ENCODE measurements at regions not wholly inside any gene's neighbourhood (a gene's known extent, or its start where the extent isn't known, plus 50 kb on each side); places are given as distances from the start of the nearest gene placed in this dataset.

DNA sequence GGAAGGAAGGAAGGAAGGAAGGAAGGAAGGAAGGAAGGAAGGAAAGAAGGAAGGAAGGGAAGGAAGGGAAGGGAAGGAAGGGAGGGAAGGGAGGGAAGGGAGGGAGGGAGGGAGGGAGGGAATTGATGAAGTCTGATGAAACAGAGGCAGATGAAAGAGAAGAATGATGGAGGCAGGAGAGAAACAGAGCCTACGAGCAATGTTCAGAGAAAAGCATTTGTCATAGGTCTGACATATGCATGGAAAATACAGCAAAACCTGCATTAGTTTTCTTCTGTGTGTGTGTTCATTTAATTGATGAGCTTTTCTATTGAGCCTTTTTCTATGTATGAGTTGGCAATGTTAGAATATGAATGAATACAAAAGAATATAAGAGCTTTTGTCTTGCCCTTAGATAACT, 343.4 kb downstream of the GXYLT1 start:
- no peak for DNase-seq (ENCODE audit: low read depth, low spot score)
- no peak overlapping the region for H3K4me3 ChIP-seq (ENCODE audit: low read length)

DNA sequence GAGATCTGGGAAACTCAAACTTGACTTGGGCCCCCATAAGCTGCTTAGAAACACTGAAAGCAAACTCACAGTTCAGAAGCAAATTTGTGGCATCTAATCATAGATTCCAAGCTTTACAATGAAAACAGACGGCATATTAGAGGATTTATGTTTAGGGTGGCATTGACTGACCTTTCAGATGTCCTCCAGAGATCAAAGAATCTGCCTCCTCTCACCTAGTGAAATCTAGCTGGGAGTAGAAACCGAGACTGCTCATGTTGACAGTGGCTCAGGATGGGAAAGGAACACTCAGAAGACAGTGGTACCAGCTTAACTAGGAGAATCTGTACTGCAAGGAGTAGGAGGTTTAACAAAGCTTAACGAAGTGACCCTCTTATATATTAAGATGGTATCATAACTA, 345.0 kb downstream of the GXYLT1 start:
- H3K4me3 ChIP-seq (ENCODE audit: low read length), result no peak overlapping the region
- DNase-seq (ENCODE audit: low read depth, low spot score), result no peak

DNA sequence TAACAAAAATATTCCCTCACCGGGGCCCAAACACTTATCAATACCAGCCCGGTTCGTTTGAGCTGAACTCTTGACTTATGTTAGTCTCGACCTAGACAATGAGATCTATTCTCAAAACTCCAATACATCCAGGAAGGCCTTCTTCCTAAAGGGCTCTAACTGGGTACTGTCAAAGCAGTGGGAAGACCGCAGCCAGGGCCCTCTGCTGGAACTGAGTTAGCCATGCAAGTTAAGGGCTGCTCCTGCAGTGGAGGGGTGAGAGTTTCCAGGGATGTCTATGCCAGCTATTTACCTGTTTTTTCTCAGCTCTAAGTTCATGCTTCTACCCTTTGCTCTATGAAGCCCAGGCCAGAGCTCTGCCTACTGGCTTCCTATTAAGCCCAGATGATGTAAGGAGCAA, 348.8 kb downstream of the GXYLT1 start:
- H3K4me3 ChIP-seq (ENCODE audit: low read length), result no peak overlapping the region
- no peak for DNase-seq (ENCODE audit: low read depth, low spot score)

DNA sequence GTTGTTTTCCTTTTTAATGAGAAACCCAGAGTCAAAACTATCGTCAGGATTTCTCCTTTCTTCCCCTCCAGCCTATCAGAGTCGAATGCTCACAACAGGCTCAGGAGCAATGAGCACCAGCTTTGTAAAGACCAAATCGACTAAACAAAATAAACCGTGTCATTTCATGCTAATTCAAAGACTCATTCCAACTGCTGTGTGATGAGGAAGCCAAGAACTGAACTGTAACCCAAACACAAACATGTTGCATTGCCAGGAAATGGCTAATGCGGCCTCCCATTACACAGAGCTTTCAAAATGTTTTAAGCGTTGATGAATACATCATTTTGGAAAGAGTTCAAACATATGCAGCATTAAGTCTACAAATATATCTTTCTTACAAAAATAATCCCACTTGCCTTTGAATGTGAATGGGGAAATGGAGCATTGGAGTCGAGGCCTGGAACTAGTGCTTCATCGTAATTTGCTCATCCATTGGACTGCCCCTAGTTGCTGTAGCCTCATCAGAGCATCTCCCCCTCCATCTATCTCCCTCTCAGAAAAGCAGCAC, 349.5 kb downstream of the GXYLT1 start:
- no peak overlapping the region for H3K4me3 ChIP-seq (ENCODE audit: low read length)
- no peak for DNase-seq (ENCODE audit: low read depth, low spot score)

DNA sequence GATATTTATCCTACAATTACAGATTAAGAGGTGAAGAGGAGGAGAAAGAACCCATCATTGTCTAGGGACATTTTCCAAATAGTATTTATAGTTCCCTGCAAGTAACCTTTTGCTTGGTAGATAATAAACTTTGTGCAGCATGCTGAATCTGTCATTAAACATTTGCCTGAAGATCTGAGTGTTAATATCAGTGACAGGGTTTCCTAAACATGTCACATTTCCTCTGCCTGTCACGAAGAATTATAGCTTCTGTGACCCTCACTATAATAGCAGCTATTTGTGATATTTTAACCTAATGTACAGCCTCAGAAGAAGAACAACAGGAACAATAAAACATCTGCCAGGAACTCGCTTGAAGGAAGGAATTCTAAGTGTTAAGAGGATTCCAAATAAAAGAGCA, 350.3 kb downstream of the GXYLT1 start:
- no peak overlapping the region for H3K4me3 ChIP-seq (ENCODE audit: low read length)
- no peak for DNase-seq (ENCODE audit: low read depth, low spot score)

DNA sequence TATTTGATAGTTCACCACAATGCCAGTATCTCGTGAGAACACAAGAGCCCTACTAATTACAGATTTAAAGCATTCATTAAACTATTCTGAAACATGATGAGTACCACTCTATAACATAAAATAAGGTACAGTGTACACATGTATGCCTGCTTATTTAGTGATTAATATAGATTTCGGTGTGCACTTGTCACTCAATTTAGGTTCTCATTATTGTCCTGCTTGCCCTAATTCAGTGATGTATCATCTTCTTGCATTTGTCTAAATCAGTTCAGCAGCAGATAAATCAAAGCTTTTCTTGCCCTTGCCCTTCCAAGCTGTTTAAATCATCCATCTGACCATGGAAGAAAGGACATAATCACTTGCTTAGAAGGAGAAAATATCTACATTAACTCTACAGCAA, 359.7 kb downstream of the GXYLT1 start:
- H3K4me3 ChIP-seq (ENCODE audit: low read length), result no peak overlapping the region
- DNase-seq (ENCODE audit: low read depth, low spot score), result no peak

DNA sequence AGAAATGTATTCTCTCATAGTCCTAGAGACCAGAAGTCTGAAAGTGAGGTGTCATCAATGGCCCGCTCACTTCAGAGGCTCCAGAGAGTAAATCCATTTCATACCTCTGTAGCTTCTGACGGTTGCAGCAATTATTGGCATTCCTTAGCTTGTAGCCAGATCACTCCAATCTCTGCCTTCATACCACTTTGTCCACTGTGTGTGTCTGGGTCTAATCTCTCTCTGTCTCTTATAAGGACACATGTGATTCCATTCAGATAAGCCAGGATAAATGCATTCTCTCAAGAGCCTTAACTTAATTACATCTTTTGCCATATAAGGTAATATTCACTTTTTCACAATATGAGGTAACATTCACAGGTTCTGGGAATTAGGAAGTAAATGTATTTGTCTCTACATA, 365.7 kb downstream of the GXYLT1 start:
- H3K4me3 ChIP-seq (ENCODE audit: low read length), result no peak overlapping the region
- no peak for DNase-seq (ENCODE audit: low read depth, low spot score)

DNA sequence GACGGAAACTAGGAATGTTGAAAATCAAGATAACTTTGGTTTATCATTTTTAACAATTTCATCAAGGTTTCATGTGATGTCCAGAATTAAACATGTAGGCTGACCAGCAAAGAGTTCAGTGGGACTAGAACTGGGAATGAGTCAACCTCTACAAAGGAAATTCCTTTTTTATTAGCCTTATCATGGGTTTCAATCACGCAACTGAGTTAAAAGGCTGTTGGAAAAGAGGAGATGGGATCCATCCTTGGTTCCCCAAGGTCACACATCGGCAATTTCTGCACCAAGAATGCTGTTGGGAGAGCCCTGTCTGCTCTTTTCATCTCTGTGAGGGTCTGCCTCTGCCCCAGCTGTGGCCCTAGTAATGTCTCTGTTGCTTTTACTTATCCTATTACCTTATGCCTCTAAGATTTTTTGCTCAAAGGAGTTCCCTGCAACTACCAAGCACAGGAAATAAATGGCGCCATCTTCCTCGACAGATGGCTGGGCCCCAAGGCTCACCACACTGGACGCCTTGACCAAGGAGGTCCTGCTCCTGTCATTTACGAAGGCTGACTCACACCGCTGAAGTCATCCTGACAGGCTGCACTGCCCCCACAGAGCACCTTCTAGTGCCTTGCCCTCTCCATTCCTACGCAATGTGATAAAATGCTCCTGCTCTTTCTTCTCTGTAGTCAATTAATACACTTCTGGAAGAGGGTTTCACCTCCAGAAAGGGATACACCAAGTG, 367.4 kb downstream of the GXYLT1 start:
- H3K4me3 ChIP-seq (ENCODE audit: low read length), result no peak overlapping the region
- DNase-seq (ENCODE audit: low read depth, low spot score), result no peak

DNA sequence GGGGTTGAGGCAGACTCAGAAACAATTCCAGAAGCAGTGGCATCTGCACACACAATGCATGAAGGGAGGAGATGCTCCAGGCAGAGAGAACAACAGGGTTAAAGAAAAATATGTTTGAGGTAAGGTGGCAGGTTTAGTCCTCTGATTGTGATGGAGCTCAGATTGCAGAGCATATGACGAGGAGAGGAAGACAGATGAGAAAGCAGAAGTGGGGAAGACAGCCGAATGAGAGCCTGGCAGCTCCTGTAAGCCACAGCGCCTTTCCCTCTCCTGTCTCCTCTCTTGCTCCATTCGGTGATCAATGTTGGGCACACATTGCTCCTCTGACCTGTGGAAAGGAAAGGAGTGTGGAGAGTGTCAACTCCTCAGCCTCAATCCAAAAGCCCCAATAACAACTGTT, 372.2 kb downstream of the GXYLT1 start:
- DNase-seq (ENCODE audit: low read depth, low spot score), result no peak
- no peak overlapping the region for H3K4me3 ChIP-seq (ENCODE audit: low read length)

DNA sequence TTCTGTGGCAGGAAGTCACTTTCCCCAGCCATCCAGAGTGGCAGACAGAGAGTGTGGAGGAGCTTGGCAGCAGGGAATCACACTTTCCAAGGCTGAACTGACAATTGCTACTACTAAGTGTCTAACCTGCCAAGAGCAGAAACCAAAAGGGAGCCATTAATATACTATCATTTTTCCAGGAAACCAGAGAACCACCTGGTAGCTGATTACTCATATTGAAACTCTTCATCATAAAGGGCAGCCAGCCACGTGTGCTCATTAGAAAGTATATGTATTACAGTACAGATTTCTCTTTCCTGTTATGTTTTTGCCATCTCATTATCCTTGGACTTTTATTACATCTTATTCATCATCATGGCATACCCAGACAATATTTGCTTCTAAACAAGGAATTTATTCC, 374.9 kb downstream of the GXYLT1 start:
- no peak for DNase-seq (ENCODE audit: low read depth, low spot score)
- no peak overlapping the region for H3K4me3 ChIP-seq (ENCODE audit: low read length)

DNA sequence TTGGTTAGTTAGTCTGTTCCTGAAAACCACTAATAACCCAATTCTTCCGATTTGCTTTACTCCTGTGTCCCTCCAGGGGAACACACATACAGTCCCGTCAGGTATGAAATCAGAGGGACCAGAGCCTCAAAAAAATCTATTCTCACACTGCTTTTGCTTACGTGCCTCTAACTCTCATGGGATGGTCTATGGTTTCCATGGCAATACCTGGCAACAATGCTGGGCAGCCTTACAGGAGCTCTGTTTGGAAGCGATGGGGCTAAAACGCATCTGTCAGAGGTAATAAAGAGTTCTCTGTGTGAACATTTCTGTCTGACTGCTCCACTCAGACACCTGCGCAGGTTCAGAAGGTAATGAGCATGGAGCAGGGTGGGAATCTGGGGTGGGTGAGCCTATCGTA, 376.2 kb downstream of the GXYLT1 start:
- DNase-seq (ENCODE audit: low read depth, low spot score), result no peak
- no peak overlapping the region for H3K4me3 ChIP-seq (ENCODE audit: low read length)

DNA sequence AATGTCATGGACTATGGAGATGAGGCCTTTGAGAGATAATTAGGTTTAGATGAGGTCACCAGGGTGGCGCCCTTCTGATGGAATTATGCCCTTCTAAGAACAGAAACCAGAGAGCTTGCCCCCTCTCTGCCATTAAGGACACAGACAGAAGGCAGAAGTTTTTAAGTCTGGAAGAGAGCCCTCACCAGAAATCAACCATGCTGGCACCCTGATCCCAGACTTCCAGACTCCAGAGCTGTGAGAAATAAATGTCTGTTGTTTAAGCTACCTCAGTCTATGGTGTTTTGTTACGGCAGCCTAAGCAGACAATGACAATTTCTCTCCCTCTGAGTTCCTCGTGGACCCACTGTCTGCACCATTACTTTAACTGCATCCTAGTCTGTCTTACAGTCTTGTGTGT, 382.0 kb downstream of the GXYLT1 start:
- no peak overlapping the region for H3K4me3 ChIP-seq (ENCODE audit: low read length)
- no peak for DNase-seq (ENCODE audit: low read depth, low spot score)

DNA sequence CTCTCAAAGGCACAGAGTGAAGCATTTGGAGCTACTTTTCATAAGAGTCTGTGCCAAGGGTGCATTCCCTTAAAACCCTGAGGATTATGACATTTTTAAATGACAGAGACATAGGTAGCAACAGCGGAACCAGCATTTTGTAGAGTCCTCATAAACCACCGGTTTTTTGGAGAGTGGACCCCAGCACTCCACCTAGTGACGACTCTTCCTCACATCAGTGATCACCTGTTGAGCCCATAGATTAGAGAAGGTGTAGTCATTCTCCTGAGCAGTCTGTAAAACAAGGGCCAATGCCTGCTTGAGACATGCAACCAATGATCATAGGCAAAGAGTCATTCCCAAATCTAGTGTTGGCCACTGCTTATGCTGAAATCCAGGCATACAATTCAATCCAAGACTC, 399.1 kb downstream of the GXYLT1 start:
- no peak for DNase-seq (ENCODE audit: low read depth, low spot score)
- H3K4me3 ChIP-seq (ENCODE audit: low read length), result no peak overlapping the region

DNA sequence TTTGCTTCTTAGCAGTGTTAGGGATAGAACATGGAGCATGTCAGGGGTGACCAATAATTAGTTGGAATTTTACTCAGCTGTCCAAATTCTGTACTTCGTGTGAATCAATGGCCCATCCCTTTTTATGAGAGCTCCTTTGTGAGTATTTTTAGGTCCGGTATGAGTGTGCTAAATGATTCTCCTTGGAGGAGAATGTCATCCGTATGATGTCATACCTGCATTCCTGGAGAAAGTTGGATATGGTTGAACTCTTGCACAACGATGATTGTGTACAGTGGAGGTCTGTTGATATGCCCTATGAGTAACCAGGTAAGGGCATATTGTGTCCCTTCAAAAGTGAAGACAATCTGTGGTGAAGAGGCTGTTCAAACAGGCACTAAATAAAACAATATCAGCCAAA, 400.8 kb downstream of the GXYLT1 start:
- no peak overlapping the region for H3K4me3 ChIP-seq (ENCODE audit: low read length)
- no peak for DNase-seq (ENCODE audit: low read depth, low spot score)

DNA sequence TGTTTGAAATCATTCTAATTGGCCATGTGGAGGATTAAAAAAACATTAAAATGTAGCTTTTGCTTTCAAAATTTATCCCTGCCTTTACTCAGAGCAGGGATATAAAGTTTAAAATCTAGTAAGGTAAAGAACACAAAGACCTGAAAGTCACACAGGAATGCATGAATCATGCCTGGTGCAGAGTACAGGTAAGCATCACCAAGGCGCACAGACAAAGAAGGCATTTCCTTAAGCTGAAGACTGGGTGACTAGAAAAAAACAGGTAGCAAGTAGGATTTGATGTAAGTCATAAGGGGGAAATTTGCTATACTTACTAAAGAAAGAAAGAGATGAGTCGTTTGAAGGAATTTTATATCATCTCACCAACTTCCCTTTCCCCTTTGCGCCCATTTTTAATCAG, 405.6 kb downstream of the GXYLT1 start:
- DNase-seq (ENCODE audit: low read depth, low spot score), result no peak

DNA sequence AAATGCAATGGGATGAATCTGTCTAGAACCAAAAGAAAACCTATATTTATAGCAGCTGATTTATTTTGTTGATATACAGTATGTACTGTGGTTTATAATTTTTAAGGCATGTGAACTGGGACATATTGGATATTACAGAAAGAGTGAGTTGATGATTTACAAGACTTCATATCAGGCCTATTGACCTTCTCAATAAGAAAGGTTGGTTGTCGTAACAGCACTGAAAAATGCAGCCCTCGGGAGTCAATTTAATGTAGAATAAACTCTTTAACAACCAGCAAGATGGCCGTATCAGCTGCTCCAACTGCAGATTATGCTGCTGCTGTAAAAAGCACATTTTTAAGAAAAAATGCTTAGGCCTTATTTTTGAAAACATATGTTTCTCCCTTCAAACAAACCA, 407.3 kb downstream of the GXYLT1 start:
- no peak for DNase-seq (ENCODE audit: low read depth, low spot score)
- H3K4me3 ChIP-seq (ENCODE audit: low read length), result no peak overlapping the region

More for the DNA sequence above, 405.6 kb downstream of the GXYLT1 start:
- no peak overlapping the region for H3K4me3 ChIP-seq (ENCODE audit: low read length)

DNA sequence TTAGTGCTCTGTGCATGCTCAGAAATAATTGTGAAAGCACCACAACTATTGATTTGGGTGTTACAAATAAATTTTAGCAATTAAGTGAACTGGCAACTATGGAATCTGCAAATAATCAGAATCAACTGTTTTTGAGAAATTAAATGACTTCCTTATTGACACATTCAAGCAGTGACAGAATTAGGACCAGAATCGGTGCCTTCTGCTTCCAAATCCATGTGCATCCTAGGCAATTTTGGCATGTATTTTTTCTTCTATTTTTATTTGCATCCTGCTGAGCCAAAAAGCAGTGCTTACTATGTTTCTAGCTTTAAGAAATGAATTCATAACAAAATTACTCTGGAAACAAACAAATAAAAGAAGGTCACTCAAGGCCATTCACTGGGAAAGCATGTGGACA, 408.2 kb downstream of the GXYLT1 start:
- H3K4me3 ChIP-seq (ENCODE audit: low read length), result no peak overlapping the region
- no peak for DNase-seq (ENCODE audit: low read depth, low spot score)

DNA sequence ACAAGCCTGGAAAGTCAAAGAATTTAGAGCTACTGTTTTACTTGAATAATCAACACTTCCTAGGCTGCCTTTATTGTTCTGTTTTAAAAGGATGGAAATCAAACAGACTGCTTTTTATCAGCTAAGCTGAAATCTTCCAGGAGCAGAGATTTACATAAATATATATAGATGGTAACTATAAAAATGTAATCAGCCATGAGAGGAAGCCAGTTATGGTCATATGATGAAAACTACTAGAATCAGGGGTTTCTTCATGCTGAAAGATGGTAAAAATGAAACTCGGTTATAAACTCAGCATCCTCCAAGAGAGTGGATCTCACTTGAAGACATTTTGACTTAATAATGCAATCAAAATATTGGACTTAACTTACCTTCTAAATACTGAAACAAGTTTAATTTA, 413.0 kb downstream of the GXYLT1 start:
- no peak for DNase-seq (ENCODE audit: low read depth, low spot score)
- H3K4me3 ChIP-seq (ENCODE audit: low read length), result no peak overlapping the region

DNA sequence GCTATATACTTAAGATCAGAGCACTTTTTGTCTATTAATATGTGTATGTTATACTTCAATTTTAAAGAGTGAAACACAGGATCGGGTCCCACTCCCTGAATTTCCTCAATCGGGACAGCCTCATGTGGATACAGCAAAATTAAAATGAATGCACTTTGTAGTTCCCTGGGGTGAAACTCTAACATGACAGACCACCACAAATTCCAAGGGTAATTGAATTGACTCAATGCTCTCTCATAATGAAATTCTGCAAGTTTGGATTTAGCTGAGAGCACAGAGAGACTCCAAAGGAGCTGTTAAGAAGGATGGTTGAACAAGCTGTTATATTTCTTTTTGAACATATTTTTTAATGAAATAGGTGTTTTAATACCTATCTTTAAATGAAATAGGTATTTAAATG, 413.6 kb downstream of the GXYLT1 start:
- no peak for DNase-seq (ENCODE audit: low read depth, low spot score)
- H3K4me3 ChIP-seq (ENCODE audit: low read length), result no peak overlapping the region

DNA sequence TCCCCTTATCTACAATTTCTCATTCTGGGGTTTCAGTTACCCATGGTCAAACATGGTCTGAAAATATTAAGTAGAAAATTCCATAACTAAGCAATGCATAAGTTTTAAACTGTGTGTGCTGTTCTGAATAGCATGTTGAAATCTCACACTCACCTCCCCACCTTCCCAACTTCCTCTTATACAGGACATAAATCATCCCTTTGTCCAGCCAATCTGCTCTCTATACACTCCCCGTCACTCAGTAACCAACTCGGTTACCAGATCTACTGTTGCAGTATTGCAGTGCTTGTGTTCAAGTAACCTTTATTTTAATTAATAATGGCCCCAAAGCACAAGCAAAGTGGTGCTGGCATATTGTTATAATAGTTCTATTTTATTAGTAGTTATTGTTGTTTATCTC, 420.5 kb downstream of the GXYLT1 start:
- no peak for DNase-seq (ENCODE audit: low read depth, low spot score)
- no peak overlapping the region for H3K4me3 ChIP-seq (ENCODE audit: low read length)

DNA sequence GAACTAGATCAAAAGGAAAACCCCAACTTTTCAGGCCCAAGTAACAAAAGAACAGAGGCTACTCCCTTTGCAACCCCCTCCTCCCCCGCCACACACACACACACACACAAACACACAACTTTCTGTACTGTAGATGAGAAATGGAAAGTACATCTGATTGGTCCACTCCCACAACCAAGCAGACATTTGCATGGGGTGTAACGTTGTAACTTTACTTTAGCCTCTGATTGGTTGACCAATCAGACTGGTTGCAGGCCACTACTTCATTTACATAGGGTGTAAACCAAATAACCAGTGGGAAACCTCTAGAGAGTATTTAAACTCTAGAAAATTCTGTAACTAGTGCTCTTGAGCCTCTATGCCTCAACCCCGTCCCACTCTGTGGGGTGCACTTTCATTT, 425.5 kb downstream of the GXYLT1 start:
- no peak overlapping the region for H3K4me3 ChIP-seq (ENCODE audit: low read length)
- no peak for DNase-seq (ENCODE audit: low read depth, low spot score)
